ENCODE measurements at regions not wholly inside any gene's neighbourhood (a gene's known extent, or its start where the extent isn't known, plus 50 kb on each side); places are given as distances from the start of the nearest gene placed in this dataset.

- no peak for TF ChIP-seq CTCF (IDR thresholded peaks at IDR 0.05; ENCODE audit: low read depth, low read length)
- TF ChIP-seq EZH2phosphoT487 (IDR thresholded peaks at IDR 0.05; ENCODE audit: low read depth) = no peak
Observed at GRCh38 chr14:101114726-101115515, 211.4 kb upstream of the RTL1 start.

Measured in OCI-LY3 (cell line).